ENCODE measurements at regions not wholly inside any gene's neighbourhood (a gene's known extent, or its start where the extent isn't known, plus 50 kb on each side); places are given as distances from the start of the nearest gene placed in this dataset.

DNA sequence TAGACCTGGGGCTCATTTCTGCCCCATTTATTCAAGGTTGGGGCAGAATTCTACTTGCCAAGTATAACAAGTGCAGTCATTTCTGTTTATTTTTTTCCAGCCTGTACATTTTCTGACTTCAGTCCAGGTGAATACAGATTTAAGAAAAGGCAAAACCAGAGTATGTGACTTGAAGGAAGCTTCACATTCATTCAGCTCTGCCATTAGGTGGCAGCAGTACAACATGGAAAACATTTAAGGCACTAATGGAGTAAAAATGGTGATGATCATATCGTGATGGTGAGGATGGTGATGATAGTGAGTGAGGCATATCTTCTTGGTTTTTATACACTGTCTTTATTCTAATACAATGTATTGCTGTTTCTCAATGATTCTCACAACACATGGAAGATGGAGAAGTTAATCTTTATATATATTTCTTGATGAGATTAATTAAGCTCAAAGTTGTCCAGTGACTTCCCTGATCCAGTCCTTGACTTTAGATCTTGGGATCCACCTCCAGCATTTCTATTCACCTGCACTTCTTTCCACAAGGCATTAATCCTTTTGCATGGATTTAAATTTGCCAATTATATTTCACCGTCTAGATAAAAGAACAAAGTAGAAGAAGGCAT lies 176.7 kb upstream of the SEL1L start:
- DNase-seq = no peak

DNA sequence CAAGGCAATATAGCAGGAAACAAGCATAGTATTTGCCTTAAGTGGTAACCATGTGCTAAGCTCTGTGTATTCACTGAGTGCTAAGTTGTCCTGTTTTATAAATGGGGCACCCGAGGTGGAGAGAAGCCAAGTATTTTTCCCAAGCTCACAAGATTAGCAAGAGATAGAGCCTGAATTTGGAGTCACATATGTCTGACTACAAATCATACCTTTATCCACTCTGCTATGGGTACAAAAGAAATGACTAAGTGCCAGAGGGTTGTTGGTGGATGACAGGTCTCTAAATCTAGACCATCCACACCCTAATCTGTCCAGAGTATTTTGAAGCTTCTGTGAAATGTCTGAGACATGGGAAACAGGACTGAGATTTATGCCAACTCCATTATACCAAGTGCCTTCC lies 182.1 kb upstream of the SEL1L start:
- TF ChIP-seq EP300 (IDR thresholded peaks at IDR 0.05) (no peak), POLR2AphosphoS5 (IDR thresholded peaks at IDR 0.05) (no peak), POLR2A (IDR thresholded peaks at IDR 0.05) (no peak)
- TF ChIP-seq, protein P1, sequence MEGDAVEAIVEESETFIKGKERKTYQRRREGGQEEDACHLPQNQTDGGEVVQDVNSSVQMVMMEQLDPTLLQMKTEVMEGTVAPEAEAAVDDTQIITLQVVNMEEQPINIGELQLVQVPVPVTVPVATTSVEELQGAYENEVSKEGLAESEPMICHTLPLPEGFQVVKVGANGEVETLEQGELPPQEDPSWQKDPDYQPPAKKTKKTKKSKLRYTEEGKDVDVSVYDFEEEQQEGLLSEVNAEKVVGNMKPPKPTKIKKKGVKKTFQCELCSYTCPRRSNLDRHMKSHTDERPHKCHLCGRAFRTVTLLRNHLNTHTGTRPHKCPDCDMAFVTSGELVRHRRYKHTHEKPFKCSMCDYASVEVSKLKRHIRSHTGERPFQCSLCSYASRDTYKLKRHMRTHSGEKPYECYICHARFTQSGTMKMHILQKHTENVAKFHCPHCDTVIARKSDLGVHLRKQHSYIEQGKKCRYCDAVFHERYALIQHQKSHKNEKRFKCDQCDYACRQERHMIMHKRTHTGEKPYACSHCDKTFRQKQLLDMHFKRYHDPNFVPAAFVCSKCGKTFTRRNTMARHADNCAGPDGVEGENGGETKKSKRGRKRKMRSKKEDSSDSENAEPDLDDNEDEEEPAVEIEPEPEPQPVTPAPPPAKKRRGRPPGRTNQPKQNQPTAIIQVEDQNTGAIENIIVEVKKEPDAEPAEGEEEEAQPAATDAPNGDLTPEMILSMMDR (IDR thresholded peaks at IDR 0.05) = no peak
- intact Hi-C loops (cut with DNase I) = no loop called here
- no peak for DNase-seq
- Histone ChIP-seq H3K27me3 (no peaks in the 10 kb centered on the region), H3K36me3 (no peaks in the 10 kb centered on the region), H3K9me3 (no peaks in the 10 kb centered on the region), H3K4me3 (no peak overlapping the region), H3K27ac (no peak overlapping the region), H3K4me1 (no peaks in the 10 kb centered on the region)
- 63 to 84% methylated on average over 1 of the region's 1 CpG for WGBS, 2 donors

More for the DNA sequence above, 176.7 kb upstream of the SEL1L start:
- no peaks in the 10 kb centered on the region for H3K27me3 ChIP-seq
- 44 to 53% methylated on average over 2 of the region's 2 CpGs for WGBS, 2 donors
- intact Hi-C loops (cut with DNase I) = no loop called here
- no peak overlapping the region for H3K4me3 ChIP-seq
- H3K4me1 ChIP-seq = no peaks in the 10 kb centered on the region
- no peaks in the 10 kb centered on the region for H3K9me3 ChIP-seq
- H3K36me3 ChIP-seq = no peaks in the 10 kb centered on the region
- no peak overlapping the region for H3K27ac ChIP-seq
- no peak for TF ChIP-seq POLR2AphosphoS5 (IDR thresholded peaks at IDR 0.05)
- TF ChIP-seq POLR2A (IDR thresholded peaks at IDR 0.05) = no peak
- TF ChIP-seq EP300 (IDR thresholded peaks at IDR 0.05) = no peak
- TF ChIP-seq, protein P1 (IDR thresholded peaks at IDR 0.05) = peak in 3 of 4 experiments; percentile 47 to 59 (median 49)

DNA sequence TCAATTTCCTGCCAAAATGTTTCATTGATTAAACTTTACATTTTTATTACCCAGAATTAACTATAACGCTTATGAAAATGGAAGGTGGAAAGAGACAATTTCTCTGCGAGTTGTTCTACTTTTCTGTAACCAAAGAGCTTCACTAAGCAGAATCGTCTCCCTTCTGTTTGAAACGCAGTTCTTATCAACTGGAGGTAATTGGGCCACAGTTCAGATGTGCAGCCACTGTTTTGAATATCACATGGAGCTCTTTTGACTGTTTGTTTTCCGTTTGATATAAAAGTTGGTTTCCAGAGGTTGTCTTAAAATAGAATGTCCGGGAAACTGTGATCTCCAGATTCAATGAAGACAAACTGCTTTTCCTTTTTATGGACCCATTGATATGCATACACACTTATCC lies 183.3 kb upstream of the SEL1L start:
- Histone ChIP-seq H3K36me3 (no peaks in the 10 kb centered on the region), H3K4me1 (no peaks in the 10 kb centered on the region), H3K27ac (no peak overlapping the region), H3K4me3 (no peak overlapping the region), H3K27me3 (no peaks in the 10 kb centered on the region), H3K9me3 (no peaks in the 10 kb centered on the region)
- intact Hi-C loops (cut with DNase I) = no loop called here
- TF ChIP-seq POLR2A (IDR thresholded peaks at IDR 0.05) = no peak
- no peak for TF ChIP-seq POLR2AphosphoS5 (IDR thresholded peaks at IDR 0.05)
- TF ChIP-seq, protein P1 (IDR thresholded peaks at IDR 0.05) = no peak
- TF ChIP-seq EP300 (IDR thresholded peaks at IDR 0.05) = no peak
- no peak for DNase-seq
- 28 to 68% methylated on average over 6 of the region's 6 CpGs for WGBS, 2 donors

DNA sequence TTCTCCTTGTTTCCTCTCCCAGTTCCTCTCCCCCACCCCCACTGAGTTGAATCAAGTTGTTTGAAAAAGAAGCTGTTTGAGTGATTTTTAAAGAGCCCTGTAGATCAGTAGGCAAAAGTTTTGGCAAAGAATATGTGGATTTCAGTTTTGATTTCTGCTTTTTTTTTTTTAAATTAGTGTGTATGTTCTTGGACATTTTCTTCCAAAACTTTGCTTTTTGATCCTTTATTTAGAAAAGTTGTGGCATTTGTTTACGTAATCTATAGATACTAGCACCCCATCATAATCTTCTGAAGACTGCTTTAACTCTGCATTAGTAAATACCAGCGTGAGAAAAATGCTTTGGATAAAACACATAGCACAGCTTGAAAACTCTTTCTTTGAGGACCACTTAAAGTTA lies 190.3 kb upstream of the SEL1L start:
- no peaks in the 10 kb centered on the region for H3K9me3 ChIP-seq
- 82 to 87% methylated on average over 2 of the region's 2 CpGs for WGBS, 2 donors
- H3K27ac ChIP-seq = no peak overlapping the region
- H3K36me3 ChIP-seq = no peaks in the 10 kb centered on the region
- no peaks in the 10 kb centered on the region for H3K27me3 ChIP-seq
- peaks cover 0 to 11% (median 2%) of the 10 kb centered on the region in 4 donors for H3K4me1 ChIP-seq
- no peak for DNase-seq
- H3K4me3 ChIP-seq = no peak overlapping the region
- intact Hi-C loops (cut with DNase I) = no loop called here
- TF ChIP-seq, protein P1 (IDR thresholded peaks at IDR 0.05) = no peak
- TF ChIP-seq POLR2A (IDR thresholded peaks at IDR 0.05) (no peak), POLR2AphosphoS5 (IDR thresholded peaks at IDR 0.05) (no peak), EP300 (IDR thresholded peaks at IDR 0.05) (no peak)

DNA sequence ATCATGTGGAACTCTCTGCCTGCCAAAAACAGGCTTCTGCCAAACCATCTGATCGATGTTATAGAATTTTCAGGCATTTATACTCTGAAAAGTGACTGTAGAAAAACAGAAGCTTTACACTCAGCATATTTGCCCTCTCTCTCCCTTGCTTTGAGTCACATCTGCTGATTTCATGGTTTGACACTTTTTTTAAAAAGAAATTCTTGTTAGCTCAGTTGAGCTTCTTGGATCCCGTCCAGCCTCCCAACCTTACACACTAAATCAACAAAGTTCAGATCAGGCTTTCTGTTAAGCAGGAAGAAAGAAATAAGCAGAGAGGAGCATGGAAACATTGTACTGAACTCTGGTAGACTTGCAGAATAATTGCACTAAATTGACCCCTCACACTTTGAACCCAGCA lies 193.6 kb upstream of the SEL1L start:
- no peaks in the 10 kb centered on the region for H3K9me3 ChIP-seq
- intact Hi-C loops (cut with DNase I) = no loop called here
- H3K4me1 ChIP-seq = peaks cover 0 to 11% (median 2%) of the 10 kb centered on the region in 4 donors
- H3K4me3 ChIP-seq = no peak overlapping the region
- H3K27ac ChIP-seq = no peak overlapping the region
- TF ChIP-seq, protein P1 (IDR thresholded peaks at IDR 0.05) = no peak
- TF ChIP-seq POLR2AphosphoS5 (IDR thresholded peaks at IDR 0.05) = no peak
- no peak for TF ChIP-seq POLR2A (IDR thresholded peaks at IDR 0.05)
- H3K36me3 ChIP-seq = no peaks in the 10 kb centered on the region
- no peak for DNase-seq
- no peaks in the 10 kb centered on the region for H3K27me3 ChIP-seq
- WGBS, 2 donors = 16 to 41% methylated on average over 2 of the region's 2 CpGs

Measured in sigmoid colon (tissue), 6 donors.